ENCODE measurements at regions not wholly inside any gene's neighbourhood (a gene's known extent, or its start where the extent isn't known, plus 50 kb on each side); places are given as distances from the start of the nearest gene placed in this dataset.

- no peak overlapping the region for H3K4me3 ChIP-seq
- ATAC-seq: no peak
- DNase-seq: no peak
- H3K36me3 ChIP-seq: no peaks in the 10 kb centered on the region
- H3K27me3 ChIP-seq: no peaks in the 10 kb centered on the region
- intact Hi-C loops (cut with DNase I): loop anchor here in 1 of 10 donors (10.0 kb wide), 1 partner anchor 228 kb away; no protein-coding TSS in a partner anchor
- no peak for TF ChIP-seq CTCF (IDR thresholded peaks at IDR 0.05)
- no peaks in the 10 kb centered on the region for H3K4me1 ChIP-seq
- H3K9me3 ChIP-seq: no peaks in the 10 kb centered on the region
- no peak overlapping the region for H3K27ac ChIP-seq
- WGBS, 2 donors: 11 to 15% methylated on average over 1 of the region's 1 CpG
Measured at GRCh38 chr4:93896516-93896915, 68.0 kb downstream of the ATOH1 start.

GRCh38 chr4:93897559-93897958, 69.0 kb downstream of the ATOH1 start:
- intact Hi-C loops (cut with DNase I): loop anchor here in 1 of 10 donors (10.0 kb wide), 1 partner anchor 227 kb away; no protein-coding TSS in a partner anchor
- DNase-seq (no peak), ATAC-seq (no peak)
- 78 to 79% methylated on average over 1 of the region's 1 CpG for WGBS, 2 donors
- Histone ChIP-seq H3K27ac (no peak overlapping the region), H3K4me3 (no peak overlapping the region), H3K9me3 (no peaks in the 10 kb centered on the region), H3K27me3 (no peaks in the 10 kb centered on the region), H3K36me3 (no peaks in the 10 kb centered on the region), H3K4me1 (no peaks in the 10 kb centered on the region)
- TF ChIP-seq CTCF (IDR thresholded peaks at IDR 0.05): peak in 6 of 9 donors; percentile 16 to 41 (median 24)

- ATAC-seq (no peak), DNase-seq (no peak)
- no peaks in the 10 kb centered on the region for H3K36me3 ChIP-seq
- no peak for TF ChIP-seq CTCF (IDR thresholded peaks at IDR 0.05)
- intact Hi-C loops (cut with DNase I): no loop called here
- WGBS, 2 donors: 63 to 93% methylated on average over 3 of the region's 3 CpGs
- H3K4me3 ChIP-seq: no peak overlapping the region
- no peaks in the 10 kb centered on the region for H3K9me3 ChIP-seq
- no peak overlapping the region for H3K27ac ChIP-seq
- no peaks in the 10 kb centered on the region for H3K27me3 ChIP-seq
- H3K4me1 ChIP-seq: no peaks in the 10 kb centered on the region
Measured at GRCh38 chr4:93908778-93909177, 80.2 kb downstream of the ATOH1 start.

GRCh38 chr4:93911671-93912070, 83.1 kb downstream of the ATOH1 start:
- no peak for DNase-seq
- no peak for ATAC-seq
- intact Hi-C loops (cut with DNase I): no loop called here
- no peaks in the 10 kb centered on the region for H3K27me3 ChIP-seq
- 95 to 96% methylated on average over 2 of the region's 2 CpGs for WGBS, 2 donors
- TF ChIP-seq CTCF (IDR thresholded peaks at IDR 0.05): no peak
- H3K27ac ChIP-seq: no peak overlapping the region
- no peaks in the 10 kb centered on the region for H3K4me1 ChIP-seq
- no peak overlapping the region for H3K4me3 ChIP-seq
- no peaks in the 10 kb centered on the region for H3K36me3 ChIP-seq
- H3K9me3 ChIP-seq: no peaks in the 10 kb centered on the region
